ENCODE measurements at regions not wholly inside any gene's neighbourhood (a gene's known extent, or its start where the extent isn't known, plus 50 kb on each side); places are given as distances from the start of the nearest gene placed in this dataset.
"Not testable (repeated sequence)": the region's sequence is repeated elsewhere in the genome, so short reads cannot be mapped to it uniquely, and the experiment has no call there.

DNA sequence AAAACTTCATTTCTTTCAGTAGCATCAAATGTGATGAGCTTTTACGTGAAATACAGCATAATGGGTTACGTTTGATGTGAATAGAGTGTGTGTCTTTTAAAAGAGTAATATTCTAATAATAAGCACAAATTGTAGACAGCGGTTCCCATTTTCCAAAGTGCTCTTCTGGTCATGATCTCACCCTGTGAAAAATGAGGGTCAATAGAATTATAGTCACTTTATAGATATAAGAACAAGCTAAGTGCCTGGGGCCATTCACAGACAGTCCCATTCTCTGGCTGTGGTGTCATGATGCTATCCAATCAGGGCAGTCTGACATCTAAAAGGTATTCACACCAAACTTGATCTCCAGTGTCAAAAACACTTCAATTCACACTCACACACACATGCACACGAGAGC is 830.8 kb upstream of the AUTS2 start:
- no CpG with 5 or more reads among the region's 4 CpGs for WGBS (ENCODE audit: insufficient coverage)
- peaks cover 0 to 11% (median 7%) of the 10 kb centered on the region in 5 experiments for H3K9me3 ChIP-seq (ENCODE audit: control extremely low read depth in 1 of 5, control insufficient read depth in 4 of 5, insufficient read depth in 2 of 5, low read depth in 1 of 5, low read length in 4 of 5)
- H3K4me1 ChIP-seq (ENCODE audit: control extremely low read depth in 1 of 4, control insufficient read depth in 4 of 4, insufficient read depth in 4 of 4, low read length in 3 of 4) = no peaks in the 10 kb centered on the region
- ChIA-PET CTCF (no interaction called here), POLR2A (no interaction called here)
- DNase-seq = no peak
- H3K27me3 ChIP-seq (replicated peaks in 2 of 5; ENCODE audit: control insufficient read depth in 4 of 5, insufficient read depth in 5 of 5, low read length in 4 of 5) = no peaks in the 10 kb centered on the region
- H3K27ac ChIP-seq (ENCODE audit: insufficient read depth in 1 of 2, low read depth in 1 of 2, low read length in 2 of 2, poor library complexity in 1 of 2, severe bottlenecking in 2 of 2) = no peak overlapping the region
- H3K4me3 ChIP-seq (ENCODE audit: control insufficient read depth in 1 of 7, extremely low read depth in 1 of 7, insufficient read depth in 4 of 7, low read depth in 2 of 7, low read length in 6 of 7) = no peak overlapping the region
- H3K36me3 ChIP-seq (ENCODE audit: control insufficient read depth in 4 of 4, insufficient read depth in 4 of 4, low read length in 3 of 4) = no peaks in the 10 kb centered on the region

DNA sequence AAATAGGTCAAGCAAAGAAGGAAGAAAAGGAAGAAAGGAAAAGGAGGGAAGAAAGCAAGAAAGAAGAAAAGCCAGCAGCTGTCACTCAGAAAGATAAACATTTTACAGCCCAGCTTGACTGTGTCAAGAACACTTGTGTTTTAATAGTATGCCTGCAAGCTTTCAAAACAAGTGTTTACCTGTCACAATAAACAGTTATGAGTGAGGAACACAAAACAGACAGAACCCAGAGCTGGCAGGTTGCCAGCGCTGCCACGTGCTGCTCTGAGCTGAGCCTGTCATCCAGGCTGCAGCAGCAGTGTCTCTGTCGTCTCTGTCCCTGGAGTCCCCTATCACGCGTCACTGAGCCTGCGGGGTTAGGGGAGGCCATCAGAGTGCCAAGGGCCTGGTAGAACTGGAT is 827.6 kb upstream of the AUTS2 start:
- no peaks in the 10 kb centered on the region for H3K36me3 ChIP-seq (ENCODE audit: control insufficient read depth in 4 of 4, insufficient read depth in 4 of 4, low read length in 3 of 4)
- ChIA-PET POLR2A (no interaction called here), CTCF (no interaction called here)
- no peak for DNase-seq
- no peaks in the 10 kb centered on the region for H3K4me1 ChIP-seq (ENCODE audit: control extremely low read depth in 1 of 4, control insufficient read depth in 4 of 4, insufficient read depth in 4 of 4, low read length in 3 of 4)
- H3K27me3 ChIP-seq (replicated peaks in 2 of 5; ENCODE audit: control insufficient read depth in 4 of 5, insufficient read depth in 5 of 5, low read length in 4 of 5) = no peaks in the 10 kb centered on the region
- H3K4me3 ChIP-seq (ENCODE audit: control insufficient read depth in 1 of 7, extremely low read depth in 1 of 7, insufficient read depth in 4 of 7, low read depth in 2 of 7, low read length in 6 of 7) = no peak overlapping the region
- WGBS (ENCODE audit: insufficient coverage) = 54% methylated on average over 6 of the region's 6 CpGs
- no peak overlapping the region for H3K27ac ChIP-seq (ENCODE audit: insufficient read depth in 1 of 2, low read depth in 1 of 2, low read length in 2 of 2, poor library complexity in 1 of 2, severe bottlenecking in 2 of 2)
- no peaks in the 10 kb centered on the region for H3K9me3 ChIP-seq (ENCODE audit: control extremely low read depth in 1 of 5, control insufficient read depth in 4 of 5, insufficient read depth in 2 of 5, low read depth in 1 of 5, low read length in 4 of 5)

DNA sequence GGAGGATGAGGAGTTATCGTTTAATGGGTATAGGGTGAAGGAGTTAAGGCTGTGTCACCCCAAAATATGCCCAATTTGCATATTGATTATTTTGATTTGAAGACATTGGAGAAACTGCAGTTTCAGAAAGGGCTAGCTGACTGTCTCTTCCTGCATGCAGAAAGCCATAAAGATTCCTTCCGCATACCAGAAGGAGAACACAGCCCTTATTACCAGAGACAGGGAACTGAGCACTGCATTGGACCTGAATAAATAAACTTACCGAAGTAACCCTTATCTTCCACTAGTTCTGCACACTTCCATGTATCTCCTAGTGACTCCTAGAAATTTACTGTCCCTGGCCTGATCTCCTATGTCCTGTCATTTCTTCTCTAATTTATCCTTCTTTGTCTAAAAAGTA is 821.9 kb upstream of the AUTS2 start:
- 60% methylated on average over 2 of the region's 3 CpGs for WGBS (ENCODE audit: insufficient coverage)
- CTCF ChIA-PET = no interaction called here
- no peaks in the 10 kb centered on the region for H3K4me1 ChIP-seq (ENCODE audit: control extremely low read depth in 1 of 4, control insufficient read depth in 4 of 4, insufficient read depth in 4 of 4, low read length in 3 of 4)
- no peaks in the 10 kb centered on the region for H3K27me3 ChIP-seq (replicated peaks in 2 of 5; ENCODE audit: control insufficient read depth in 4 of 5, insufficient read depth in 5 of 5, low read length in 4 of 5)
- DNase-seq = no peak
- H3K9me3 ChIP-seq (ENCODE audit: control extremely low read depth in 1 of 5, control insufficient read depth in 4 of 5, insufficient read depth in 2 of 5, low read depth in 1 of 5, low read length in 4 of 5) = peaks cover 0 to 3% (median 0%) of the 10 kb centered on the region in 5 experiments
- POLR2A ChIA-PET = no interaction called here
- H3K36me3 ChIP-seq (ENCODE audit: control insufficient read depth in 4 of 4, insufficient read depth in 4 of 4, low read length in 3 of 4) = no peaks in the 10 kb centered on the region
- H3K4me3 ChIP-seq (ENCODE audit: control insufficient read depth in 1 of 7, extremely low read depth in 1 of 7, insufficient read depth in 4 of 7, low read depth in 2 of 7, low read length in 6 of 7) = no peak overlapping the region
- H3K27ac ChIP-seq (ENCODE audit: insufficient read depth in 1 of 2, low read depth in 1 of 2, low read length in 2 of 2, poor library complexity in 1 of 2, severe bottlenecking in 2 of 2) = no peak overlapping the region

GRCh38 chr7:68783684-68784083 is 814.6 kb upstream of the AUTS2 start:
- ChIA-PET POLR2A (no interaction called here), CTCF (no interaction called here)
- no CpG with 5 or more reads among the region's 3 CpGs for WGBS (ENCODE audit: insufficient coverage)

GRCh38 chr7:68785036-68785435 is 813.2 kb upstream of the AUTS2 start:
- H3K27me3 ChIP-seq (replicated peaks in 2 of 5; ENCODE audit: control insufficient read depth in 4 of 5, insufficient read depth in 5 of 5, low read length in 4 of 5) = no peaks in the 10 kb centered on the region
- ChIA-PET POLR2A (no interaction called here), CTCF (no interaction called here)
- no peak overlapping the region for H3K4me3 ChIP-seq (ENCODE audit: control insufficient read depth in 1 of 7, extremely low read depth in 1 of 7, insufficient read depth in 4 of 7, low read depth in 2 of 7, low read length in 6 of 7)
- no peaks in the 10 kb centered on the region for H3K36me3 ChIP-seq (ENCODE audit: control insufficient read depth in 4 of 4, insufficient read depth in 4 of 4, low read length in 3 of 4)
- no peaks in the 10 kb centered on the region for H3K4me1 ChIP-seq (ENCODE audit: control extremely low read depth in 1 of 4, control insufficient read depth in 4 of 4, insufficient read depth in 4 of 4, low read length in 3 of 4)
- no peak overlapping the region for H3K27ac ChIP-seq (ENCODE audit: insufficient read depth in 1 of 2, low read depth in 1 of 2, low read length in 2 of 2, poor library complexity in 1 of 2, severe bottlenecking in 2 of 2)
- no peak for DNase-seq
- 88% methylated on average over 2 of the region's 3 CpGs for WGBS (ENCODE audit: insufficient coverage)
- peaks cover 0 to 3% (median 0%) of the 10 kb centered on the region in 5 experiments for H3K9me3 ChIP-seq (ENCODE audit: control extremely low read depth in 1 of 5, control insufficient read depth in 4 of 5, insufficient read depth in 2 of 5, low read depth in 1 of 5, low read length in 4 of 5)

More at GRCh38 chr7:68783684-68784083, 814.6 kb upstream of the AUTS2 start:
- DNase-seq = no peak
- no peaks in the 10 kb centered on the region for H3K36me3 ChIP-seq (ENCODE audit: control insufficient read depth in 4 of 4, insufficient read depth in 4 of 4, low read length in 3 of 4)
- no peak overlapping the region for H3K4me3 ChIP-seq (ENCODE audit: control insufficient read depth in 1 of 7, extremely low read depth in 1 of 7, insufficient read depth in 4 of 7, low read depth in 2 of 7, low read length in 6 of 7)
- no peak overlapping the region for H3K27ac ChIP-seq (ENCODE audit: insufficient read depth in 1 of 2, low read depth in 1 of 2, low read length in 2 of 2, poor library complexity in 1 of 2, severe bottlenecking in 2 of 2)
- no peaks in the 10 kb centered on the region for H3K27me3 ChIP-seq (replicated peaks in 2 of 5; ENCODE audit: control insufficient read depth in 4 of 5, insufficient read depth in 5 of 5, low read length in 4 of 5)
- H3K9me3 ChIP-seq (ENCODE audit: control extremely low read depth in 1 of 5, control insufficient read depth in 4 of 5, insufficient read depth in 2 of 5, low read depth in 1 of 5, low read length in 4 of 5) = peaks cover 0 to 3% (median 0%) of the 10 kb centered on the region in 5 experiments
- H3K4me1 ChIP-seq (ENCODE audit: control extremely low read depth in 1 of 4, control insufficient read depth in 4 of 4, insufficient read depth in 4 of 4, low read length in 3 of 4) = no peaks in the 10 kb centered on the region

DNA sequence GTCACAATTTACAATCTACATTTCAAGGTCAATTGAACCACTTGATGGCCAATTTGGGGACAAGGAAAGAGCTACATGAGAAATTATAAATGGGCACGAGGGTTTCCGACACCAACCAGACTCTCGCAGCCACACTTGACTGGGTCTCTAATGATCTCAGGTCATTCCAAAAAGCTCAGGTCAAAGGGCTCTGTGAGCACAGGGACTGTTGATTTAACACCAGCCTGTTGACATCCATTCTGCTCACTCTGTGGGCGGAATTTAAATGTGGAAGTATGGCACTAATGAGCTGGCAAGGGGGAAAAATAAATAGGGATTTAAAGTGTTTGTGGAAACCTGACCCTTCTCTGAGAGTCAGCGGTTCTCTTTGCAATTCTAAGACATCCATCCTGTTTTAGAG is 810.7 kb upstream of the AUTS2 start:
- POLR2A ChIA-PET = no interaction called here
- Histone ChIP-seq H3K9me3 (ENCODE audit: control extremely low read depth in 1 of 5, control insufficient read depth in 4 of 5, insufficient read depth in 2 of 5, low read depth in 1 of 5, low read length in 4 of 5) (no peaks in the 10 kb centered on the region), H3K4me3 (ENCODE audit: control insufficient read depth in 1 of 7, extremely low read depth in 1 of 7, insufficient read depth in 4 of 7, low read depth in 2 of 7, low read length in 6 of 7) (no peak overlapping the region), H3K36me3 (ENCODE audit: control insufficient read depth in 4 of 4, insufficient read depth in 4 of 4, low read length in 3 of 4) (no peaks in the 10 kb centered on the region), H3K4me1 (ENCODE audit: control extremely low read depth in 1 of 4, control insufficient read depth in 4 of 4, insufficient read depth in 4 of 4, low read length in 3 of 4) (no peaks in the 10 kb centered on the region), H3K27me3 (replicated peaks in 2 of 5; ENCODE audit: control insufficient read depth in 4 of 5, insufficient read depth in 5 of 5, low read length in 4 of 5) (no peaks in the 10 kb centered on the region), H3K27ac (ENCODE audit: insufficient read depth in 1 of 2, low read depth in 1 of 2, low read length in 2 of 2, poor library complexity in 1 of 2, severe bottlenecking in 2 of 2) (no peak overlapping the region)
- DNase-seq = no peak
- whole genome bisulfite sequencing (ENCODE audit: insufficient coverage) = 70% methylated on average over 4 of the region's 5 CpGs
- CTCF ChIA-PET = no interaction called here

DNA sequence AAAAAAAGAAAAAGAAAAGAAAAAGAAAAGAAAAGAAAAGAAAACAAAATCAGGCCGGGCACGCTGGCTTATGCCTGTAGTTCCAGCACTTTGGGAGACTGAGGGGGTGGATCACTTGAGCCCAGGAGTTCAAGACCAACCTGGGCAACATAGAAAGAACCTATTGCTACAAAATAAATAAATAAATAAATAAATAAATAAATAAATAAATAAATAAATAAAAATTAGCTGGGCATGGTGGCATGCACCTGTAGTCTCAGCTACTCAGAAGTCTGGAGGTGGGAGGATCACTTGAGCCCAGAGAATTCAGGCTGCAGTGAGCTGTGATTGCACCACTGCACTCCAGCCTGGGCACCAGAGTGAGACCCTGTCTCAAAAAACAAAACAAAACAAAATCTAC is 809.7 kb upstream of the AUTS2 start:
- POLR2A ChIA-PET; H3K4me1 ChIP-seq (ENCODE audit: control extremely low read depth in 1 of 4, control insufficient read depth in 4 of 4, insufficient read depth in 4 of 4, low read length in 3 of 4); H3K36me3 ChIP-seq (ENCODE audit: control insufficient read depth in 4 of 4, insufficient read depth in 4 of 4, low read length in 3 of 4); DNase-seq; CTCF ChIA-PET; H3K4me3 ChIP-seq (ENCODE audit: control insufficient read depth in 1 of 7, extremely low read depth in 1 of 7, insufficient read depth in 4 of 7, low read depth in 2 of 7, low read length in 6 of 7); H3K27me3 ChIP-seq (replicated peaks in 2 of 5; ENCODE audit: control insufficient read depth in 4 of 5, insufficient read depth in 5 of 5, low read length in 4 of 5); H3K9me3 ChIP-seq (ENCODE audit: control extremely low read depth in 1 of 5, control insufficient read depth in 4 of 5, insufficient read depth in 2 of 5, low read depth in 1 of 5, low read length in 4 of 5); H3K27ac ChIP-seq (ENCODE audit: insufficient read depth in 1 of 2, low read depth in 1 of 2, low read length in 2 of 2, poor library complexity in 1 of 2, severe bottlenecking in 2 of 2): not testable (repeated sequence)
- WGBS (ENCODE audit: insufficient coverage) = no CpG with 5 or more reads among the region's 2 CpGs
